Lung (tissue), 11 donors: ENCODE measurements at regions not wholly inside any gene's neighbourhood (a gene's known extent, or its start where the extent isn't known, plus 50 kb on each side); places are given as distances from the start of the nearest gene placed in this dataset.

Experiments used
- ATAC-seq: fragments of 200-7000 bp; cut with Tn5 transposase; one replicate; pipeline ENCODE4 v1.9.1; 2020; ENCODE audit warnings: moderate number of reproducible peaks; ENCODE audit not compliant: insufficient read depth, low FRiP score
- DNase-seq, 3 donors: peaks; one replicate each; pipeline ENCODE4 v3.0.0-alpha.2; 2013 to 2017
- H3K27ac ChIP-seq, 2 donors: one replicate each; pipeline ENCODE4 v1.5.1; 2013; ENCODE audit warnings: mild to moderate bottlenecking in 2 of 2, moderate library complexity in 2 of 2, control low read depth in 1 of 2, inconsistent platforms in 1 of 2, low read depth in 1 of 2, low read length in 1 of 2
- H3K27me3 ChIP-seq, 3 donors: one replicate each; pipeline ENCODE4 v1.5.1; 2013; ENCODE audit warnings: low read length in 2 of 3; ENCODE audit not compliant: control insufficient read depth in 3 of 3, insufficient read depth in 3 of 3
- H3K36me3 ChIP-seq, 4 donors: one replicate each; pipeline ENCODE4 v1.5.1; 2013; ENCODE audit warnings: low read length in 4 of 4, mild to moderate bottlenecking in 1 of 4, moderate library complexity in 1 of 4; ENCODE audit not compliant: control insufficient read depth in 4 of 4, insufficient read depth in 4 of 4
- H3K4me1 ChIP-seq, 5 donors: one replicate each; pipeline ENCODE4 v1.5.1; 2013; ENCODE audit warnings: low read length in 5 of 5, mild to moderate bottlenecking in 2 of 5, moderate library complexity in 1 of 5; ENCODE audit not compliant: control insufficient read depth in 5 of 5, insufficient read depth in 5 of 5
- H3K4me3 ChIP-seq: one replicate; pipeline ENCODE4 v1.5.1; 2013; ENCODE audit warnings: mild to moderate bottlenecking, control low read depth, moderate library complexity
- H3K9ac ChIP-seq, 2 donors: one replicate each; pipeline ENCODE4 v1.5.1; 2013; ENCODE audit warnings: low read length in 2 of 2, control low read depth in 1 of 2; ENCODE audit not compliant: insufficient read depth in 1 of 2
- H3K9me3 ChIP-seq, 4 donors: one replicate each; pipeline ENCODE4 v1.5.1; 2013; ENCODE audit warnings: low read length in 3 of 4, mild to moderate bottlenecking in 1 of 4, moderate library complexity in 1 of 4; ENCODE audit not compliant: control insufficient read depth in 4 of 4, insufficient read depth in 3 of 4
- WGBS, 2 donors: extraction: QIAGEN DNeasy Blood & Tissue Kit; methylation state at CpG; one replicate each; pipeline ENCODE4 v1.1.7; 2013; 5-methylcytosine and 5-hydroxymethylcytosine counted together
- TF ChIP-seq, protein P1 (sequence below): IDR thresholded peaks from 2 replicates; pipeline ENCODE4 v1.5.1; 2012; ENCODE audit warnings: mild to moderate bottlenecking; ENCODE audit errors: control extremely low read depth, extremely low read depth
- donor health status: control.
- donor health status: control.
- donor health status: Bipolar disorder and iron deficiency.
- donor health status: healthy.
- donor health status: DM: yes; HTN: yes; CAD: no.

DNA sequence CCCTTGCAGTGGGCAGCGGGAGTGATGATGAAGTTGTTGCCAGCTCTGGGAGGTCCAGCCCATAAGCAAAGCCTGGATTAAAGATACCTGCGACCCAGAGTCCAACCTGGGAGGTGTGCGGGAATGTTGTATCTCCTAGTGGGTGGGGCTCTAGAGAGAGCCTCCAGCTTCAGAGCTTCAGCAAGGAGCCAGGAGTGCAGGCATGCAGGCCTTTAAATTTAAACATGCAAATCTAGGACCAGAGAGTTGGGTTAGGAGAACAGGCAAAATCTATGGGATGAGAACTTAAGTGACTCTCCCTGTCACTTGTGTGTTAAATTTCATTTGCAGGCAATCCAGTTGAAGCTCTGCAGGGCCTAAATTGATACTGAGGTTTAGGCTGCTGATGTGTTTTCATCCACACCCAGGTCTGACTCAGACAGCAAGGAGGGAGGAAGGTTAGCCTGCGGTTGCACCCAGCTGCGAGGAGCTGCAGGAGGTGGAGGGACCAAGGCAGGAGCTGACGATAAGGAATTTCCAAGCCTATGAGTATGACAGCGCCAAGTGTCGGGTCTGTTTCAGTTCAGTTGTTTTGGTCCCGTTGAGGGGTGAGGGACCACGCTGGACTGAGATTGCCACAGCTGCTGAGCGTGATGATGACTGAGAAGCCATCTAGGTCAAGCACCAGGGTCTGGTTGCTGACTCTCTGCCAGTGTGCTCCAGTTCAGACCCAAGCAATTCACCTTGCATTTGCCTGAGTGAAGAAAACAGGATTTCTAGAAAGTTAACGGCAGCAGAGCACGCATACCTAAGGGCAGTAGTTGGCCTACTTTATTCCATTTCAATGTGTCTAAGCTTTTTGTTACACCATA is 243.0 kb downstream of the ICE1 start:
- no peak overlapping the region for H3K27ac ChIP-seq
- H3K9ac ChIP-seq = no peak overlapping the region
- H3K27me3 ChIP-seq = no peaks in the 10 kb centered on the region
- H3K4me3 ChIP-seq = no peak overlapping the region
- 86 to 89% methylated on average over 13 of the region's 13 CpGs for WGBS, 2 donors
- no peak for DNase-seq
- H3K36me3 ChIP-seq = no peaks in the 10 kb centered on the region
- TF ChIP-seq, protein P1, sequence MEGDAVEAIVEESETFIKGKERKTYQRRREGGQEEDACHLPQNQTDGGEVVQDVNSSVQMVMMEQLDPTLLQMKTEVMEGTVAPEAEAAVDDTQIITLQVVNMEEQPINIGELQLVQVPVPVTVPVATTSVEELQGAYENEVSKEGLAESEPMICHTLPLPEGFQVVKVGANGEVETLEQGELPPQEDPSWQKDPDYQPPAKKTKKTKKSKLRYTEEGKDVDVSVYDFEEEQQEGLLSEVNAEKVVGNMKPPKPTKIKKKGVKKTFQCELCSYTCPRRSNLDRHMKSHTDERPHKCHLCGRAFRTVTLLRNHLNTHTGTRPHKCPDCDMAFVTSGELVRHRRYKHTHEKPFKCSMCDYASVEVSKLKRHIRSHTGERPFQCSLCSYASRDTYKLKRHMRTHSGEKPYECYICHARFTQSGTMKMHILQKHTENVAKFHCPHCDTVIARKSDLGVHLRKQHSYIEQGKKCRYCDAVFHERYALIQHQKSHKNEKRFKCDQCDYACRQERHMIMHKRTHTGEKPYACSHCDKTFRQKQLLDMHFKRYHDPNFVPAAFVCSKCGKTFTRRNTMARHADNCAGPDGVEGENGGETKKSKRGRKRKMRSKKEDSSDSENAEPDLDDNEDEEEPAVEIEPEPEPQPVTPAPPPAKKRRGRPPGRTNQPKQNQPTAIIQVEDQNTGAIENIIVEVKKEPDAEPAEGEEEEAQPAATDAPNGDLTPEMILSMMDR = no peak
- no peaks in the 10 kb centered on the region for H3K4me1 ChIP-seq
- no peak for ATAC-seq
- no peaks in the 10 kb centered on the region for H3K9me3 ChIP-seq

DNA sequence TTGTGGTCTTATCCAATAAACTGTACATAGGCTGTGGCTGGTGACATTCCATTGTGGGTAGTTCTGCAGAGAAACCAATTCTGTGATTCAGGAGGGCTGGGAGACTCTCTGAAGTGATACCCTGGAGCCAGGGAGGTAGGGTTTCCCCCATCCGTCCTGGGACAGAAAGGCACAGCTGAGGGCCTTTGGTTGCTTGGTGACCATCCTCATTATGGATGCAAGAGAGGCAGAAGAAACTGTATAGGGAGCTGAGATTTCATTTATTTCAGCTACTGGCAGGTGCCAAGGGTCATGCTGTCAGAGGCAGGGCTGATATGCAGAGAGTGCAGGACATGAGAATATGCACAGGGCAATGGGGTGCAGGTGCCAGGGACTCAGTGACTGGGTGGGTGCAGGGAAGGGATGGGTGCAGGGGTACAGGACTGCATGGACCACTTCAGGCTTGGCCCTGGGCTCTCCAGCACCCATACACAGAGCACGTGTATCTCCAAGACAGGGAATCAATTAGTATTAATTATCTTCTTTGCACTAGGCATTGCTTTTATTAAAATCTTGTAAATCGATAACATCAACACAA is 236.5 kb downstream of the ICE1 start:
- Histone ChIP-seq H3K9ac (no peak overlapping the region), H3K4me1 (peaks cover 0 to 5% (median 0%) of the 10 kb centered on the region in 5 donors), H3K27ac (no peak overlapping the region), H3K36me3 (no peaks in the 10 kb centered on the region), H3K4me3 (no peak overlapping the region), H3K27me3 (no peaks in the 10 kb centered on the region), H3K9me3 (no peaks in the 10 kb centered on the region)
- DNase-seq = no peak
- peak; percentile 8 for ATAC-seq
- 83 to 84% methylated on average over 3 of the region's 3 CpGs for WGBS, 2 donors
- TF ChIP-seq, protein P1 = no peak

DNA sequence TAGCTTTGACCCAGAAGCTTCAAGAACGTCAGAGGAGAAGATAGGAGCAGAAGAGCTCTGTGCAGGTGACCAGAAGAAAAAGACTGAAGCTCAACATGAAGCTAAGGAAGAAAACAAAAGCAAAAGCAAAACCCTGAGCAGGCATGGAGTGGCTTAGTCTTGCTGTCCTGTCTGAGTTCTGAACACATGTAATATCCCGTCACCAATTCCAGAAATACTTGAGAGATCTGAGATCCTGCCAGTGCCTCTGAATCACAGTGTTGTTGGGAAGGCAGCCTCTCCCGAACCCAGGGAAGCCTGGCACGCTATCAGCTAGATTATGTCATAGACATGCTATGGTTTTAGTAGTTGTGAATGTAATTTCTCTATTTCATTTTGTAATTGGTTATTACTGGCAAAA is 235.7 kb downstream of the ICE1 start:
- 41 to 70% methylated on average over 4 of the region's 4 CpGs for WGBS, 2 donors
- DNase-seq (peak in 1 of 3 donors; percentile 9), ATAC-seq (peak; percentile 69)
- no peaks in the 10 kb centered on the region for H3K36me3 ChIP-seq
- peaks cover 0 to 5% (median 0%) of the 10 kb centered on the region in 5 donors for H3K4me1 ChIP-seq
- no peaks in the 10 kb centered on the region for H3K9me3 ChIP-seq
- H3K27me3 ChIP-seq = no peaks in the 10 kb centered on the region
- no peak overlapping the region for H3K4me3 ChIP-seq
- TF ChIP-seq, protein P1 = no peak
- H3K27ac ChIP-seq = peak overlapping the region in 1 of 2 donors; percentile 42
- H3K9ac ChIP-seq = no peak overlapping the region
